Posterior vena cava (tissue), 2 donors: ENCODE measurements at regions not wholly inside any gene's neighbourhood (a gene's known extent, or its start where the extent isn't known, plus 50 kb on each side); places are given as distances from the start of the nearest gene placed in this dataset.

Experiments used
- DNase-seq: peaks from one replicate; pipeline ENCODE4 v3.0.0-alpha.2; 2020; ENCODE audit warnings: low spot score
- intact Hi-C, 2 donors: fragments of 100-400 bp; cut with DNase I; formaldehyde crosslinking; loops; one replicate each; pipeline versions ENCODE4 v1.14.1 to v1.14.2; 2022 to 2023
- donor health status: DM: yes; HTN: yes; CAD: no.
- donor health status: DM: yes; HTN: yes; CAD: no.

DNA sequence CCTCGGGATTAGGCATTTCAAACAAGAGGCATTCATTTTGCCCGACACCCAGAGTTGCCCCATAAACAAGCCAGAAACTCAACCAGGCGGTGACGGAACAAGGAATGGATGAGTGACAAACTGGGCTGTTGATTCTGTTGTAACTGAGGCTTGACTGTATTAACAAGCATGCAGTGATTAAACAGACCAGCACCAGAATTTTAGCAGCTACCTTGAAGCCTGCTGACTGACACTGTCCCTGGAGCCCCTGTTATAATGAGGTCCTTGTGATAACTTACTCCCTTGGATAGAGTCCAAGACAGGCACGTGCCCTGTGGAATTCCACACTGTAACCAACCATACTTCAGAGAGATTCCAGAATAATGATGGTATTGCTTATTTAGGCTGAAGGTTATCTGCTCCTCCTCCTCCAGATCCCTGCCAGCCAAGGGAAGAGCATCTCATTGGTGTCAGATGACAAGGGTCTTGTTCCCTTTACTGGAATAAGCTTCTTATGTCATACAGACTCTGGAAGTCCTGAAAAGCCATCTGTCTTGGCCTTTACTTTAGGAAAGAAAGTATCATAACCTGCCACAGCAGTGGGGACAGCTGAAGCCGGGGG lies 97.1 kb upstream of the RMDN2 start:
- intact Hi-C loops: loop anchor here in 1 of 2 donors (10.0 kb wide), 1 partner anchor 53 kb away; no protein-coding TSS in a partner anchor
- no peak for DNase-seq

DNA sequence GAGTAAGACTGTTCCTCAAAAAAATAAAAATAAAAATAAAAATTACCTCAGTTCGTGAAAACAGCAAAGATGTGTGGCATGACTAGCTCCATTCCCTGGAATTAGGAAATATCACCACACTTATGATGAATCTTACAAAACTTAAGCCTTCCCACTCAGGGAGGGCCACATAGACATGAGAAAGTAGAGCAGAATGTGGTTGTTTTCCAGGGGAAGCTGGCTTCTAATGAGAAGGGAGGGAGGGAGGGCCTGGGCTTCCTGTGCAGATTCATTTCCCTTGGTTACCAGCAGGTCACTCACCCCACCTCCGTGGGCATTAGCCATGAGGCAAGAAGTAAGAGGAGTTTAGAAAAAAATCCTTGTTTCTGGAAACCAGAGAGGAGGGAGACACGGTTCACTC lies 95.9 kb upstream of the RMDN2 start:
- DNase-seq: no peak
- intact Hi-C loops: loop anchor here in 1 of 2 donors (10.0 kb wide), 1 partner anchor 54 kb away; no protein-coding TSS in a partner anchor

GRCh38 chr2:37829616-37830395 lies 95.3 kb upstream of the RMDN2 start:
- DNase-seq: no peak
- intact Hi-C loops: loop anchor here (5.0 to 10.0 kb wide), 4 partner anchors 55 to 433 kb away; no protein-coding TSS in a partner anchor

- no peak for DNase-seq
- intact Hi-C loops: loop anchor here (5.0 to 10.0 kb wide), 3 partner anchors 64 to 433 kb away; no protein-coding TSS in a partner anchor
Observed at GRCh38 chr2:37830636-37831035, 94.5 kb upstream of the RMDN2 start.

DNA sequence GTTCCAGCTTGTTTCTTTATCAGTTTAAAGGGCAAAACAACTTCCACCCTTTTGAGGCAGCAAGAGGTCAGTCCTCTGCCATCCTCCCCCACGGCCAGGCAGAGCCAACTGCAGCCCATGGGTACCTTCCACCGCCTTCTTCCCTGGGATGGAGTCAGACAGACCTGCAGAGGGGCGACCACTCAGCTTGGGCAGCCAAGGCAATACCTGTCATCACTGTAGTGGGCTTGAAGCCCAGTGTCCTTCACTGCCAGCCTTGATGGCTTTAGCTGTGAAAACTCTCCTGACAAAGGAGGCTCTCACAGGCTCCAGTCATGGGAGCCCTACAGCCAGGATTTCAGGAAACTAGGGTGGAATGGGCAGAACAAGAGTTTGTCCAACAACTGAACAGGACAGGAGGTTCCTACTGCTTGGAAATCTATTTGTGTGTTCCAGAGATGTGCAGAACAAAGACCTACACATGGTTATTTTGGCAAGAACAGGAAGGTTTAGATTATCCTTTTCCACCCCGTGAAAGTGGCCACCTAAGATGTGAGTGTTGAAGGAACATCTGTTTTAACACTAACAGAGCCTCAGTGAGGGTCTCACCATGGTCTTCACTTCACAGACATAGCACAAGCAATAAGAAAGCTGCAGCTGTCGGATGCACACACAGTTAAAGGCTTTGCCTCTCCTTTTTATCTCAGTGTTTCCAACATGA lies 93.9 kb upstream of the RMDN2 start:
- no peak for DNase-seq
- intact Hi-C loops: loop anchor here (5.0 to 10.0 kb wide), 3 partner anchors 64 to 434 kb away; no protein-coding TSS in a partner anchor

DNA sequence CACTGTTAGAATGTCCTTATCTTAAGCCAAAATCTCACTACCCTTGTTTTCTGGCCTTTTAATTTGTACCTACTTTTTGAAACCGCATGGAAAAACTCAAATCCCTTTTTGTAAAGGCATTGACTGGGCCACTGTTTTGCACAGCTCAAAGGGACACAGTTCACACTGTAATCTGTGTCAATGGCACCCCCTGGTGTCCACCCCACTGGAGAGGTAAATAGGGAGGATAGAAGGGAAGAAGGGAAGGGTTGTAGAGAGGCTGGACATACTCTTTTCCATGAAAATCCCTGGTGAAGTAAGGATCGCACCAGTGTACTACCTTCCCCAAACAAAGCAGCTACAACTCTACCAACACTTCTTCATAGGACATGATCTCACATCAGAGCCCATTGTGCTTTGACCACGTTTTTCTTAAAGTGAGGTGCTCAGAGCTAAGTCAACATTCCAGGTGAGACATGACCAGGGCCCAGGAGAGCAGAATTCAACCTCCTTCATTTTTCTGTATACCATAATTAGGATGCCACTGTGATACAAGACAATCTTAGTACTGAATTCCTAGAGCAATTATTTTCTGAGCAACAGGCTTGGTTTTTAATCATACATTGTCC lies 92.4 kb upstream of the RMDN2 start:
- intact Hi-C loops: loop anchor here (5.0 to 10.0 kb wide), 3 partner anchors 62 to 435 kb away; no protein-coding TSS in a partner anchor
- peak; percentile 95 for DNase-seq

DNA sequence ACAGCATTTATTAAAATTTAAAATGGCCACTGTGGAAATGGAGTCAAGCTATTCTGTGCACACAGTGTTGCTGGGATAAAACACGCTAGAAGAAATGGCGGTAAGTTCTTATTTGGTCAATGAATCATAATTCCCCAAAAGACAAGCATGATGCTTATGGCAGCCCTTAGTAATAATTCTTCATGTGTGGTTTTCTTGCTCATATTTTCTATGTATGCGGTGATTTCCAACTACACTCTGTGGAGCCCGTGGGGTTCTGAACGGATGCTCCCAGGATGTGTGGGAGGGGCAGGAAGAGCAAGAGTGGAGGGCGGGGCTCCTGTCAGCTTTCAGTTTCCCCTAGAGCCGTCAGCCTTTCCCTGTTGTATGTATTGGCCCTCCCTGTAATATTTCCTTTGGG lies 91.7 kb upstream of the RMDN2 start:
- intact Hi-C loops: loop anchor here (5.0 to 10.0 kb wide), 3 partner anchors 61 to 436 kb away; no protein-coding TSS in a partner anchor
- DNase-seq: no peak

GRCh38 chr2:37836270-37836669 lies 88.8 kb upstream of the RMDN2 start:
- no peak for DNase-seq
- intact Hi-C loops: loop anchor here in 1 of 2 donors (10.0 kb wide), 1 partner anchor 59 kb away; no protein-coding TSS in a partner anchor

DNA sequence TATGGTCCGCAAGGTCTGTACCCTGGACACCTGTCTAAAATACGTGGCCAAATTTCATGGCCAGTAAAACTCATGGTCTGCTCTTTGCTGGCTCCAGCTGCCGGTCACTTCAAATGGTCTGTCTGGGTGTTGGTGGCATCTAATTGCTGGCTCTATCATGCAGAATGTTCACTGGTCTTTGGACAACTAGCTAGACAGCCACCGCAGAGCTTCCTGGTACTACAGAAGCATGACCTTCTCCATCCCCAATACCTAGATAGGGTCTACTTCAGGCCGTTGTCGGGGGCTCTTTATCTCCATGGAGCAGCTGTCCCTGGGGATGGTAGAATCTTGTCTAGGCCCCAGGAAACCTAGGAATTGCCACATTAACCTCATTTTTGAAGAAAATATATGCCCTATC lies 88.4 kb upstream of the RMDN2 start:
- no peak for DNase-seq
- intact Hi-C loops: loop anchor here in 1 of 2 donors (10.0 kb wide), 1 partner anchor 58 kb away; no protein-coding TSS in a partner anchor

DNA sequence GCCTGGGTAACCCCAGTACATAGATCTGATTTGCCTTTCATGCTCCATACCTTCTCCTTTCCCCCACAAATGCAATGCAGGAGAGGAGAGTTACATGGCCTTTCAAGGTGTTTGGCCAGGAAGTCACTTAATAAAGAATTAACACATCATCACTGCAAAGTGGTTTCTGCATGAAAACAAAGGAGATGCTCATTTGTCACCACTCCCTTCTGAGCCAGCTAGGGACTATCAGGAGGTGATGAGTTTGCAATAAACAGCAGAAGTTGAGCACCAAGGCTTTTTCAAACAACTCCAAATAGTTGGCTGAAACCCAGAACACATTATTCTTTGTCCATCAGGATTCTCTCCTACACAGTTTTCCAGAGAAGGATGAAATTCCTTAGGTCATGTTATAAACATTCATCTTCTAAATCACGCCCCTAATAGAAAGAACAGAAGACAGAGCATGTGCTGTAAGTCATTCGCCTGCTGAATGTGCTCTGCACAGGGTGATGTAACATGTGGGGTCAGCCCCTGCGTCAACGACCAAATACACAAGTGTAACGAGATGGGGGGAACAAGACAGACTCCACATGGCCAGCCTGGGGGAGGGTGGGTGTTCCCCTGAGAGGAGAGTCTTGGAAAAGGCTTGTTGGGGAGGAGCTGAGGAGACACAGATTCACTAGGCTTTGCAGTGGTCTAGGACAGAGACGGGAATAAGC lies 87.3 kb upstream of the RMDN2 start:
- no peak for DNase-seq

DNA sequence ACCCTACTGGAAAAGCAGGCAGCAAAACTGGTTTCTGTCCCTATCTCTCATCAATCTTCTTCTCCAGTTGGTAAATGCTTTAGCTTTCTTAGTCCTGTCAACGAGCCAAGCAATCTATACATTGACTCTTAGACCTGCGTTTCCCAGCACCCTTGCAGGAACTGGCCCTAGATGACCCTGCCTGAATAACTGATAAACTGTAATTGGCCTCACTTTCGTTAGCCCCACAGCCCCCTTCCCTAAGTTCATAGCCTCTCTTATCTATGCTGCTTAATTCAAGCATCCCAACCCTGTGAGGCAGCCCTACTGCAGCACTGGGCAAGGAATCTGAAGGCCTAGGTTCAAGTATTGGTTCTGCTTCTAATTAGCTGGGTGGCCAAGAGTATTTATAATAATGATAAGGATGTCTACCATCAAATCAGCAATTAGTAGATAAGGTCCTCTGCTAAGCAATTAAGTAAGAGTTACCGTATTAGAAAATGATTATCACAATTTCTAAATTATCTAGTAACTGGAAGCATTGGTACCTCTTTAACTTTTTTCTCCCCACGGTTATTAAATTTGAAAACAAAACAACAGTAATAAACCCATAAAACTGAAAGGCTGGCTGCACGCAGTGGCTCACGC lies 86.4 kb upstream of the RMDN2 start:
- intact Hi-C loops: loop anchor here in 1 of 2 donors (10.0 kb wide), 1 partner anchor 56 kb away; no protein-coding TSS in a partner anchor
- DNase-seq: no peak

More for the DNA sequence above, 87.3 kb upstream of the RMDN2 start:
- intact Hi-C loops: loop anchor here in 1 of 2 donors (10.0 kb wide), 1 partner anchor 57 kb away; no protein-coding TSS in a partner anchor

DNA sequence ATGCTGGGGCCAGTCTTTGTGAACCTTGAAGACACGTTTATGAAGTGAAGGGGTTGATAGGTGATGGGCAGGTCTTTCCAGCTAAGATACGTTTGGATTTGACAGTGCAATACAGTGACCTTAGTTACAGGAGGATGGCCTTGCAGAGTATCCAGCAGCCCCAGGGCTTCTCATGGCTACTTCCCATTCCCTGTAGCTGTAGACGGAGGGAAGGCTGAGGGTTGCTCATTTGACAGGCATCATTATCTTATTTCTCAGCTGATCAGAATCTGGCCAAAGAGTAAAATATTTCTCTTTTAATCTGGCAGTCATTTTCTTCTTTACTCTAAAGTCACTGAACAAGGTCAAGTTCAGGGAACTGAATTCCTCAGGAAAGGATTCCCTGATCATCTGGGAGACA lies 85.1 kb upstream of the RMDN2 start:
- intact Hi-C loops: loop anchor here in 1 of 2 donors (10.0 kb wide), 1 partner anchor 55 kb away; no protein-coding TSS in a partner anchor
- no peak for DNase-seq

DNA sequence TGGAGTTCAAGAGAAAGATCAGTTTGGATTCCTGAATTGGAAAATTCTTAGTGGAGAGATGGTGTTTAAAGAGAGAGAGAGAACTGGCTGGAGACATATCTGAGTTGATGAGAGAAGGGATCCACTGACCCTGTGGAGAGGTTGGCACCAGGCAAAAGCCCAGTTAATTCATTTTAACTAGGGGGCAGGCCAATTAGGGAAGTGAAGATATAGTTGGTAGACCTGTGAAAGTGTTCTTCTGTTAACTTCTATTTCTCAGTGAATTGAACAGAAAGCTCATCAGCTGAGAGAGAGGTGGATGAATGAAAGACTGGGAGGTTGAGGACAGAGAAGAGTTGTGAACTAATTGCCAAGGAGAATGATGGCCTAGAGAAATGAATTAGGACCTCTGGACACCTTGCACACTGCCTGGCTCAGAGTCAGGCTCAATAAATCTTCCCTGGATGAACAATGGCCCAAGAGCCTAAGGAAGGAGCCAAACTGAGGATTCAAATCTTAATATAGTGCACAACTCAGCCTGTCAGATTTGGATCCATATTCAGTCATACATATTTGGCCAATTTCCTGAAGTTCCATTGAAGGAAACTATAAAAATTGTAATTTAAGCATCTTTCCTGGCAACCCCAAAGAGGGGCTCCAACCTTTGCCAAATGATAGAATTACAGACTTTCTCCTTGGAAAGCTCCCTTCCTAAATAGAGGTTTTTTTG lies 82.2 kb upstream of the RMDN2 start:
- intact Hi-C loops: no loop called here

GRCh38 chr2:37843556-37843955 lies 81.5 kb upstream of the RMDN2 start:
- no peak for DNase-seq
- intact Hi-C loops: no loop called here

More for the DNA sequence above, 82.2 kb upstream of the RMDN2 start:
- DNase-seq: no peak

GRCh38 chr2:37846207-37846606 lies 78.9 kb upstream of the RMDN2 start:
- DNase-seq: no peak
- intact Hi-C loops: no loop called here

- DNase-seq: no peak
- intact Hi-C loops: no loop called here
Observed at GRCh38 chr2:37847792-37848191, 77.3 kb upstream of the RMDN2 start.

DNA sequence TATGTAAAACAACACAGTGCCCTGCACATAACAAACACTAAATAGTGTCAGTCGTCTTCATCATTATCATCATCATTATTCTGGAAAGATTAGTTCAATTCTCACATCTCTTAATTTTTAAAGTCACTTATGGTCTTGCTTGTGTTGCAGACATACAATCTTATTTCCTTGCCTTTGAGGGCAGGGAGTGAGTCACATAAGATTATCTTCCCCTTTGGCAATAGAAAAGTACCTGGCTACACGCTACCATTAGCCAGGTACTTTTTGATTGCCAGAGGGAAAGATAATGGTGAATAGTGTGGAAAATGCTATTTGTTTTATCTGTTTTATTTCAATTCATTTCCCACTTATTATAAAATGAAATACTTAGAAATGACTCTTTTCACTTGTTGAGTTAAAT lies 76.6 kb upstream of the RMDN2 start:
- intact Hi-C loops: no loop called here
- DNase-seq: no peak
